ENCODE measurements at regions not wholly inside any gene's neighbourhood (a gene's known extent, or its start where the extent isn't known, plus 50 kb on each side); places are given as distances from the start of the nearest gene placed in this dataset.
A peak's percentile ranks its signal among the peaks of the same experiment; 100 is the strongest.

GRCh38 chr10:109695988-109696387 lies 227.3 kb downstream of the XPNPEP1 start:
- ATAC-seq = peak; percentile 53
- H3K4me1 ChIP-seq (ENCODE audit: low read depth) = peaks cover 38% of the 10 kb centered on the region
- no peak for DNase-seq
- no peak overlapping the region for H3K4me3 ChIP-seq
- no peak for TF ChIP-seq CTCF (IDR thresholded peaks at IDR 0.05)
- no peaks in the 10 kb centered on the region for H3K9me3 ChIP-seq
- intact Hi-C loops (cut with DNase I, micrococcal nuclease) = no loop called here
- H3K36me3 ChIP-seq (ENCODE audit: low read depth) = no peaks in the 10 kb centered on the region

GRCh38 chr10:109689785-109690184 lies 233.5 kb downstream of the XPNPEP1 start:
- no peak overlapping the region for H3K4me3 ChIP-seq
- DNase-seq (no peak), ATAC-seq (no peak)
- no peaks in the 10 kb centered on the region for H3K36me3 ChIP-seq (ENCODE audit: low read depth)
- no peaks in the 10 kb centered on the region for H3K4me1 ChIP-seq (ENCODE audit: low read depth)
- no peaks in the 10 kb centered on the region for H3K9me3 ChIP-seq
- no peak for TF ChIP-seq CTCF (IDR thresholded peaks at IDR 0.05)
- intact Hi-C loops (cut with DNase I, micrococcal nuclease) = no loop called here

GRCh38 chr10:109679478-109679877 lies 243.8 kb downstream of the XPNPEP1 start:
- no peak overlapping the region for H3K4me3 ChIP-seq
- ATAC-seq (peak; percentile 93), DNase-seq (peak in 1 of 3 donors; percentile 30)
- no peaks in the 10 kb centered on the region for H3K36me3 ChIP-seq (ENCODE audit: low read depth)
- intact Hi-C loops (cut with DNase I, micrococcal nuclease) = no loop called here
- peaks cover 3% of the 10 kb centered on the region for H3K4me1 ChIP-seq (ENCODE audit: low read depth)
- no peak for TF ChIP-seq CTCF (IDR thresholded peaks at IDR 0.05)
- H3K9me3 ChIP-seq = no peaks in the 10 kb centered on the region

- H3K4me3 ChIP-seq = no peak overlapping the region
- H3K36me3 ChIP-seq (ENCODE audit: low read depth) = no peaks in the 10 kb centered on the region
- peaks cover 3% of the 10 kb centered on the region for H3K4me1 ChIP-seq (ENCODE audit: low read depth)
- TF ChIP-seq CTCF (IDR thresholded peaks at IDR 0.05) = no peak
- peak; percentile 72 for ATAC-seq
- intact Hi-C loops (cut with DNase I, micrococcal nuclease) = no loop called here
- DNase-seq = no peak
- H3K9me3 ChIP-seq = no peaks in the 10 kb centered on the region
Observed at GRCh38 chr10:109678857-109679256, 244.5 kb downstream of the XPNPEP1 start.

- intact Hi-C loops (cut with DNase I, micrococcal nuclease) = no loop called here
- H3K36me3 ChIP-seq (ENCODE audit: low read depth) = no peaks in the 10 kb centered on the region
- no peaks in the 10 kb centered on the region for H3K9me3 ChIP-seq
- no peak for DNase-seq
- no peak for TF ChIP-seq CTCF (IDR thresholded peaks at IDR 0.05)
- no peak overlapping the region for H3K4me3 ChIP-seq
- no peak for ATAC-seq
- peaks cover 3% of the 10 kb centered on the region for H3K4me1 ChIP-seq (ENCODE audit: low read depth)
Observed at GRCh38 chr10:109676703-109677102, 246.6 kb downstream of the XPNPEP1 start.

- intact Hi-C loops (cut with DNase I, micrococcal nuclease) = no loop called here
- ATAC-seq (no peak), DNase-seq (no peak)
- H3K9me3 ChIP-seq = no peaks in the 10 kb centered on the region
- no peaks in the 10 kb centered on the region for H3K4me1 ChIP-seq (ENCODE audit: low read depth)
- TF ChIP-seq CTCF (IDR thresholded peaks at IDR 0.05) = no peak
- H3K36me3 ChIP-seq (ENCODE audit: low read depth) = no peaks in the 10 kb centered on the region
- no peak overlapping the region for H3K4me3 ChIP-seq
Observed at GRCh38 chr10:109668703-109669102, 254.6 kb downstream of the XPNPEP1 start.

Data from mucosa of descending colon (tissue), 3 donors.